SK-N-MC (cell line): ENCODE measurements at regions not wholly inside any gene's neighbourhood (a gene's known extent, or its start where the extent isn't known, plus 50 kb on each side); places are given as distances from the start of the nearest gene placed in this dataset.

Experiments
- DNase-seq: peaks from one replicate; pipeline ENCODE4 v3.0.0-alpha.2; 2011; ENCODE audit warnings: low read depth, low spot score
- H3K27ac ChIP-seq: fragments of 200-600 bp; sonication (generic); 2 replicates; pipeline ENCODE4 v1.5.1; 2016; ENCODE audit warnings: mixed run types
- H3K36me3 ChIP-seq: fragments of 200-600 bp; sonication (generic); 2 replicates; pipeline ENCODE4 v1.6.1; 2017; ENCODE audit warnings: antibody characterized with exemption, low read length, mixed read lengths; ENCODE audit not compliant: insufficient read depth
- H3K4me3 ChIP-seq: fragments of 200-600 bp; sonication (generic); 2 replicates; pipeline ENCODE4 v1.5.1; 2016
- H3K9ac ChIP-seq: fragments of 200-600 bp; sonication (generic); 2 replicates; pipeline ENCODE4 v1.8.0; 2017; ENCODE audit warnings: mixed run types, mixed read lengths; ENCODE audit not compliant: insufficient read length
- H3K9me3 ChIP-seq: fragments of 200-600 bp; sonication (generic); 2 replicates; pipeline ENCODE4 v1.6.1; 2017; ENCODE audit warnings: low read depth, mild to moderate bottlenecking, antibody characterized with exemption, low read length, moderate library complexity, mixed read lengths
- EZH2 ChIP-seq: fragments of 200-600 bp; sonication (generic); IDR thresholded peaks from one replicate; pipeline ENCODE4 v1.6.1; 2017; ENCODE audit warnings: antibody characterized with exemption
- FOXP2 ChIP-seq: optimal IDR thresholded peaks from 2 replicates; pipeline ENCODE3; 2011; ENCODE audit warnings: mild to moderate bottlenecking, moderate library complexity; ENCODE audit not compliant: insufficient read depth; ENCODE audit errors: extremely low read length, control extremely low read depth
- POLR2AphosphoS5 ChIP-seq: IDR thresholded peaks from 2 replicates; pipeline ENCODE4 v1.6.1; 2012; ENCODE audit warnings: mild to moderate bottlenecking, low read depth, low read length, borderline replicate concordance

DNA sequence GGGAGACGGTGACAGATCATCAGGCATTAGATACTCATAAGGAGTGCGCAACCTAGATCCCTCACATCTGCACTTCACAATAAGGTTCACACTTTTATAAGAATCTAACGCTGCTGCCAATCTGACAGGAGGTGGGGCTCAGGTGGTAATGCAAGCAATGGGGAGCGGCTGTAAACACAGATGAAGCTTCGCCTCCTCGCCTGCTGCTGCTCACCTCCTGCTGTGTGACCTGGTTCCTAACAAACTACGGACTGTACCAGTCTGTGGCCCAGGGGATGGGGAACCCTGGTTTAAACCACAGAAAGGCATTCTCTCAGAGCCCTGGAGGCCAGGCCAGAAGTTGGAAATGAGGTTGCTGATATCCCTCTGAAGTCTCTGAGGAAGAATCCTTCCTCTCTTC, 323.6 kb downstream of the DRD1 start:
- no peak for DNase-seq
- Histone ChIP-seq H3K27ac (no peak overlapping the region), H3K4me3 (no peak overlapping the region), H3K9me3 (no peaks in the 10 kb centered on the region), H3K36me3 (no peaks in the 10 kb centered on the region), H3K9ac (no peak overlapping the region)
- TF ChIP-seq FOXP2 (no peak), POLR2AphosphoS5 (no peak), EZH2 (no peak)

- Histone ChIP-seq H3K4me3 (no peak overlapping the region), H3K9me3 (no peaks in the 10 kb centered on the region), H3K36me3 (no peaks in the 10 kb centered on the region), H3K27ac (no peak overlapping the region), H3K9ac (no peak overlapping the region)
- no peak for TF ChIP-seq EZH2
- no peak for TF ChIP-seq FOXP2
- TF ChIP-seq POLR2AphosphoS5: no peak
- no peak for DNase-seq
Observed at GRCh38 chr5:175118700-175119309, 325.2 kb downstream of the DRD1 start.

DNA sequence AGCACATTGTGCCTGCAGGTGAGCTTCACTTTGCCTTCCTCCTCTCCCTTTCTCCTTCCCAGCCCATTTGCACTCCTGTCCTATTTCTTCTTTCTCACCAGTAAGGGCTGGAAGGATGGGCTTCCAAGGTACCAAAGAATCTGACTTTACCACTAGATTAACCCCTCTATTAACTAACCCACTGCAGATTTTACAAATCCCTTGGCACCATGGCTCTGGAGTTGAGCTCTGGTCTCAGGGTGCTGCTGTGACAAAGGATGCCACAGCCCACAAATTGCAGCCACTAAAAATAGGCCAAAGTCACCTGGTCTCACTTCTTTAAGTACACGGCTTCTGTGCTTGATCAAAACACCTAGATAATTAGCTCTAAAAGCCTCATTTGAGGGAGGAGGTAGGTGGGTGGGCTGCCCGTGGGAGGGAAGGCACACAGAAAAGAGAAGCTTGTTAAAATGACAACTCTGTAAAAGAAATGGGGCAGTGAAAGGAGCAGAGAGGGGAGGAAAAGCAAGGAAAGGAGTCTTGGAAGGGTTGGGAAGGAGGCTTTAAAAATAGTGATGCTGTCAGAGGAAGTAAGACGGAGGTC, 327.4 kb downstream of the DRD1 start:
- H3K9me3 ChIP-seq: no peaks in the 10 kb centered on the region
- TF ChIP-seq POLR2AphosphoS5: no peak
- no peak for TF ChIP-seq FOXP2
- no peak for TF ChIP-seq EZH2
- H3K9ac ChIP-seq: no peak overlapping the region
- no peaks in the 10 kb centered on the region for H3K36me3 ChIP-seq
- H3K4me3 ChIP-seq: no peak overlapping the region
- DNase-seq: no peak
- H3K27ac ChIP-seq: no peak overlapping the region

DNA sequence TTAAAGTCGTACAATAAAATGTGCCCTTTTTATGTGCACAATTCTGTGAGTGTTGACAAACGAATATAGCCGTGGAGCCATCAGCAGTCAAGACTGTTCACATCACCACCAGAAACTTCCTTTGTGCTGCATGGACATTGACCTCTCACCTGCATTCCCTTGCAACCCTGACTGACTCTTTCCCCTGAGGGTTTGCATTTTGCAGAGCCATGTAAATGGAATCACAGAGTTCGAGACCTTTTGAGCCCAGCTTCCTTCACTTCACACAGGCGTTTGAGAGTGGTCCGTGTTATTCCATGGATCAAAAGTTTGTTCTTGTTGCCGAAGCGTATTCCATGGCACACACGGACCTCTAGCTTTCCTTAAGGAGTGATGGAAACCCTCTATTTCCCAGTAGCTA, 328.2 kb downstream of the DRD1 start:
- DNase-seq: no peak
- H3K9ac ChIP-seq: no peak overlapping the region
- H3K4me3 ChIP-seq: no peak overlapping the region
- TF ChIP-seq EZH2 (no peak), POLR2AphosphoS5 (no peak)
- no peaks in the 10 kb centered on the region for H3K36me3 ChIP-seq
- H3K27ac ChIP-seq: no peak overlapping the region
- H3K9me3 ChIP-seq: no peaks in the 10 kb centered on the region

DNA sequence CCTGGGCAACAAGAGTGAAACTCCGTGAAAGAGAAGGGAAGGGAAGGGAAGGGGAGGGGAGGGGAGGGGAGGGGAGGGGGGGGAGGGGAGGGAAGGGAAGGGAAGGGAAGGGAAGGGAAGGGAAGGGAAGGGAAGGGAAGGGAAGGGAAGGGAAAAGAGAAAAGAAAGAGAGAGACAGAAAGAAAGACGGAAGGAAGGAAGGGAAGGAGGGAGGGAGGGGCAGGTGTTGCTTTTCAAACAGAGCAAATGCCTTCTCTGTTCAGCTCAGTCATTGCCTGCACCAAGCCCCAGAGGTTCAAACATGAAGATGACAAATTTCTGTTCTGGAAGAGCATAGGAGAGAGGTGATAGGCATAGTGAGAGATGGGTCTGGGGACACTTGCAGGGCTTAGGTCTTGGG, 330.0 kb downstream of the DRD1 start:
- no peak overlapping the region for H3K27ac ChIP-seq
- TF ChIP-seq FOXP2: no peak
- no peak for TF ChIP-seq EZH2
- TF ChIP-seq POLR2AphosphoS5: no peak
- H3K4me3 ChIP-seq: no peak overlapping the region
- no peak overlapping the region for H3K9ac ChIP-seq
- DNase-seq: no peak
- no peaks in the 10 kb centered on the region for H3K9me3 ChIP-seq
- H3K36me3 ChIP-seq: no peaks in the 10 kb centered on the region

DNA sequence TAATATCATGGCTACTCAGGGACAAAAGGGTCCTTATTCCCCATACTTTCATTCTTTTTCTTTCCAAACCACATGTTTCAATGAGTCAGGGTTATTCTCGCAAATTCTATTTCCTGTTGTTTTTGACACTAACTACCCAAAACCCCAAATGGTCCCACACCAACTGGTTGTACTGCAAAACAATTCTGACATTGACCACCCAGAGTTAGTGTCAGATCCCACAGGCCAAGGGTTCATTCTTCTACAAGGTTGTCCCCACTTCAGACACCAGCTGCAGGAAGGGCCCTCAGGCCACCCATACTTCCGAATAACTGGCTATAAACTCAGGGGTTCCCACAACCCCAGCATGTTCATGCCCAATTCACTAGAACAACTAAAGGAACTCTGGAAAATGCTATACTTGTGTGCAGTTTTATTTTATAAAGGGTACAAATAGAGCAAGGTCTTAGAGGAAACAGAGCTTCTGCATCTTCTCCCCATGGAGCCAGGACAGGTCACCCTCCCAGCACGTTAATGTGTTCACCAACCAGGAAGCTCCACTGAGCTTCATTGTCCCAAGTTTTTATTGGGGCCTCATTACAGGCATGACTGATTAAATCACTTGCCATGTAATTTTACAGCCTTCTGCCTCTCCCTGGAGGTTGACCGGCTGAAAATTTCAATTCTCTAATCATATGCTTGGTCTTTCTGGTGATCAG, 334.8 kb downstream of the DRD1 start:
- H3K9ac ChIP-seq: no peak overlapping the region
- no peak overlapping the region for H3K27ac ChIP-seq
- H3K9me3 ChIP-seq: no peaks in the 10 kb centered on the region
- no peak for DNase-seq
- no peaks in the 10 kb centered on the region for H3K36me3 ChIP-seq
- no peak overlapping the region for H3K4me3 ChIP-seq
- TF ChIP-seq FOXP2: no peak
- no peak for TF ChIP-seq EZH2
- no peak for TF ChIP-seq POLR2AphosphoS5

DNA sequence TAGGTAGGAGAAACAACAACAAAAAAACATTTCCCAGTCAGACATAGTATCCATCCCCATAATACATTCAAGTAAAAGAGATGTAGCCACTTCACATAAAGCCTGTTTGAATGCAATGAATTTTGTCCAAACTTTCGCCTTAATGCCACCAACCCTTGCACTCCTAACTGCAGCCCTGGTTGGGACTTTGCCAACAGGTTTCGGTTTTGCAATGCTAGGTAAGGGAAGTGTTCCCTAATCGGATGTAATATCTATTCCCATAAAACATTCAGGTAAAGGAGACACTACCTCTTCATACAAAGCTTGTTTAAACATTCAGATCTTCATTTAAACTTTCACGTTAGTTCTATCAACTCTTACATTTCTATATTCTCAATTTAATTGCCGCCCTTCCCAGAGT, 336.1 kb downstream of the DRD1 start:
- no peak for TF ChIP-seq EZH2
- Histone ChIP-seq H3K9me3 (no peaks in the 10 kb centered on the region), H3K36me3 (no peaks in the 10 kb centered on the region), H3K27ac (no peak overlapping the region), H3K4me3 (no peak overlapping the region), H3K9ac (no peak overlapping the region)
- DNase-seq: no peak

DNA sequence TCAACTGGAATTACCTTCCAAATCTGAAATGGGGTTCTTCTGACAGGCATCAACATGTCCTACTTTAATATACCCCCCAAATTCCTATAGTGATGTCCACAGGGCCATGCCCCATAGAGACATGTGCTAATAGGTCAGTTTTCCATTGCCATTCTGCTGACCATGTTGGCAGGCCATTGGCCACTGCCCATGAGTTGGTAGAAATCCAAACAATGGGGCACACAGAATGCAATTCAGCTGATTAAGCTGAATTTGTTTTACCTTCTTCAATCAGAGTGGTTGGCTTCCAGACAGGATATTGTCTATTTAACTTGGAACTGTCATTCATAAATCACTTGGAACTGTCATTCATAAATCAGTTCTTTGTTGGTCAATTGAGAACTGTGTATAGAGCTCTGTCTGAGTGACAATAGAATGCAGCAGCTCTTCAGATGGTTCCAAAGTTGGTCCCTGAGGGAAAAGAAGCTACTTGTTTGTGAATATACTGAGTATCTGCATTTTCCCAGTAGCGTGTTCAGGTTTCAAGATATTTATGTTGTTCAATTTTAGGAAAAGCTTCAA, 336.9 kb downstream of the DRD1 start:
- TF ChIP-seq FOXP2 (no peak), POLR2AphosphoS5 (no peak), EZH2 (no peak)
- H3K9me3 ChIP-seq: no peaks in the 10 kb centered on the region
- no peaks in the 10 kb centered on the region for H3K36me3 ChIP-seq
- H3K27ac ChIP-seq: no peak overlapping the region
- H3K4me3 ChIP-seq: no peak overlapping the region
- H3K9ac ChIP-seq: no peak overlapping the region
- no peak for DNase-seq

GRCh38 chr5:175104677-175105076, 339.3 kb downstream of the DRD1 start:
- no peak overlapping the region for H3K27ac ChIP-seq
- H3K4me3 ChIP-seq: no peak overlapping the region
- H3K9ac ChIP-seq: no peak overlapping the region
- H3K36me3 ChIP-seq: no peaks in the 10 kb centered on the region
- no peak for DNase-seq
- TF ChIP-seq FOXP2 (no peak), POLR2AphosphoS5 (no peak), EZH2 (no peak)
- H3K9me3 ChIP-seq: no peaks in the 10 kb centered on the region
